Stimulated activated CD8-positive, alpha-beta memory T cell treated with anti-CD3 and anti-CD28 coated beads, Interleukin-4, amount 100 ng/mL, for 24 hours (primary cell): ENCODE measurements at regions not wholly inside any gene's neighbourhood (a gene's known extent, or its start where the extent isn't known, plus 50 kb on each side); places are given as distances from the start of the nearest gene placed in this dataset.
"Not testable (repeated sequence)": the region's sequence is repeated elsewhere in the genome, so short reads cannot be mapped to it uniquely, and the experiment has no call there.

ENCODE experiments used
- DNase-seq: peaks from one replicate; pipeline ENCODE4 v3.0.0-alpha.2; 2020; ENCODE audit warnings: low read depth

DNA sequence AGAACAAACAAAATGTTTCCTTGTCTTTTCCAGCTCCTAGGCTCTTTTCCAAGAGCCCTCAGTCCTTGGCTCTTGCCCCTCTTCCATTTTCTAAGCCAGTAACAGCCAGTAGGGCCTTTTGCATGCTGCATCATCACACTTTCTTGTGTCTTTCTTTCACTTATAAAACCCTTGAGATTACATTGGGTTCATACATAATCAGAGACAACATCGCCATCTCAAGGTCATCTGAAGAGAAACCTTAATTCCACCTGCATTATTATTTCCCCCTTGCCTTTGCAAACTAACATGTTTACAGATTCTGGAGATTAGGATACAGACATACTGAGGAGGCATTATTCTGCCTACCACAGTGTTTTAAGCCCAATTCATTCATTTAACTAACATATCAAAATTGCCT, 697.3 kb downstream of the TRIB2 start:
- DNase-seq = no peak

DNA sequence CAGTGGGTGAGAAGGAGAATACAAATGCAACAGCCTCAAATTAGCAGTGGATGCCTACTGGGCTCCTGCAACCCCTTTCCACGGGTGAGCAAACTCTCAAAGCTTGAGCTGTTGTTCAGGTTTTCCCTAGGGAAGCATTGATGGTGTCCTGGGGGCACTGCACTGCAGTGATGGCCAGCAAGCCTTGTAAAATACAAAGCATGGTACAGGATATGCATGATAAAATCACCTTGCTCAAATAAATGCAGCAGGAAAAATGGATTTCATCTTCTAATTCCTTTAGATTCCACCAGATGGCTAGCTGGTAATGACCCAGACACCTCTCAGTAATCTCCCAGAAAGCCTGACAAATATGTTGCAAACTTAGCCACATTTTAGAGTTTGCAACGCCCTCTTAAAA, 698.2 kb downstream of the TRIB2 start:
- DNase-seq = no peak

DNA sequence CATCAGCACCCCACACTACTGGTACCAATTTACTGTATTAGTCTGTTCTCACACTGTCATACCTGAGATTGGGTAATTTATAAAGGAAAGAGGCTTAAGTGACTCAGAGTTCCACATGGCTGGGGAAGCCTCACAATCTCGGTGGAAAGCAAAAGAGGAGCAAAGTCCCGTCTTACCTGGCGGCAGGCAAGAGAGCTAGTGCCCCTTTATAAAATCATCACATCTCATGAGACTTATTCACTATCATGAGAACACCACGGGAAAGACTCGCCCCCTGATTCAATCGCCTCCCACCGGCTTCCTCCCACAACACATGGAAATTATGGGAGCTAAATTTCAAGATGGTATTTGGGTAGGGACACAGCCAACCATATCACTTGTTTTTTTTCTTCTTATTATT, 717.2 kb downstream of the TRIB2 start:
- no peak for DNase-seq

DNA sequence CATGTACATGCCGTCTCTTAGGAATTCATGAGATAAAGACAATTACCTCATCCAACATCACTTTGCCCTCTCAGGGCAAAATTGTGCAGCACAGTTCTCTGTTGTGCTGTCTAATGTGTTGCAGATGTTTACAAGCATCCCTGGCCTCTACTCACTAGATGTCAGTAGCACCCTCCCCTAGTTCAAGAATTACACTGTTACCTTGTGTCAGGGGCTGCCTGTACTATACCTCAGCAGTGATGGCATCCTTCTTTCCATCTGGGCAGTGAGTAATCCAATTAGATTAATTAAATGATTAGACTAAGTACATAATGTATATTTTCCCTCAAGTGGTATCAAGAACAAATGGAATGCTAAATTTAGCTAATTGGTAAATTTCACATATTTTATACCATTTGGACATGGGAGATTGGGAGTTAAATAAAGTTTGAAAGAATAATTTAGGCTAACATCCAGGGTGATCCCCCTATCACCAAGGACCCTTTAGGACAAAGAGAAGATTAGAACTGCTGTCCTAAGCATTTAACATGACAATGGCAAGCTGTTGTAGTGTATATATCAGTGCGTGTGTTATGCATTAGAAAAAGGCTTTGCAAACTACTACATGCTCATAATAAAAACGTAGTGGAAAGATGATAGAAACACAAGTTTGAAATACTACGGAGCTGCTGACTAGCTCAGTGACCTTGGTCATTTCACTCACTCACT, 727.0 kb downstream of the TRIB2 start:
- not testable (repeated sequence) for DNase-seq

GRCh38 chr2:13462464-13462863, 745.7 kb downstream of the TRIB2 start:
- no peak for DNase-seq

DNA sequence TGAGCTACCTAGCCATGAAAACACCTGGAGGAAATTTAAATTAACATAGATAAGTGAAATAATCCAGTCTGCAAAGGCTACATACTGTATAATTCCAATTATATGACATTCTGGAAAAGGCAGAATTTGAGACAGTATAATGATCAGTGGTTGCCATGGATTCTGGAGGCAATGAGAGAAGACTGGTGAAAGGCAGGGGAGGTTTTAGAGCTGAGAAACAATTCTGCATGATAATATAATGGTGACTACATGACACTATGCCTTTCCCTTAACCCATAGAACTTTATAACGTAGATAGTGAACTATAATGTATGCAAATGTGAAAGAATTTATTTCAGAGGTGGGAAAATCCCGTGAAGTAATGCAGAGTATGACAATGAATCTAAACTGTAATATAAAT, 749.3 kb downstream of the TRIB2 start:
- no peak for DNase-seq

DNA sequence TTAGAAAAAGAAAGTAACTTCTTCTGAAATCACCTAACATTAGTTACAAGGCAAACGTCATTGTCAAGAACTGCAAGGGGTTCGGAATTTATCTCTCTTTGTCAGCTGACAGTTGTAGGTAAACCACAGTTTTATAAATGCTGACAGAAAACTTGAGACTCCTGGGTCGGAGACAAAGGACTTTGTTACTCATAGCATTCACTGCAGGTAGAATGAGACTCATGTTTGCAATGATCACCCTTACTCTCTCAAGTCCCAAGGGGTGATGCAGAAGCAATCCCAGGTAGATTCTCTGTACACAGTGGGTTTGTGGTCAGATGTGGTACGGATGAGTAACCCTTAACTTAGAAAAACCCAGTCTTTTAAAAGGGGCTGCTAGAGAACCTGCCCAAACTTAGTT, 757.8 kb downstream of the TRIB2 start:
- DNase-seq = no peak

DNA sequence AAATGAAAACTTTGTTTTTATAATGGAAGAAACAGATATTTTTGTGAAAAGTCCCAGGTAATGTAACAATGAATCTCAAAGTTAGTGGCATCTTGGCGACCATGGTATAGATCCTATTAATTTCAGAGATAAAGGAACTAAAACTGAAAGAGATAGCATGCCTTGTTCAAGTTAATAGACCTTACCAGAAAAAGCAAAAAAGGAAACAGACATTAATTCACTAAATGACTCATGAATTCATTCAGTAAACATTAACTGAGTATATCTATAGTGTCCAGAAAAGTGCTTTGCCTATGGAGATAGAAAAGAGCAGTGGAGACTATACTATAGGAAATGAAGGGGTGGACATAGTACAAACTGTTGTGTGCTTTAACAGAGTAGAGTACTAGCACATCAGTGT, 763.3 kb downstream of the TRIB2 start:
- no peak for DNase-seq

DNA sequence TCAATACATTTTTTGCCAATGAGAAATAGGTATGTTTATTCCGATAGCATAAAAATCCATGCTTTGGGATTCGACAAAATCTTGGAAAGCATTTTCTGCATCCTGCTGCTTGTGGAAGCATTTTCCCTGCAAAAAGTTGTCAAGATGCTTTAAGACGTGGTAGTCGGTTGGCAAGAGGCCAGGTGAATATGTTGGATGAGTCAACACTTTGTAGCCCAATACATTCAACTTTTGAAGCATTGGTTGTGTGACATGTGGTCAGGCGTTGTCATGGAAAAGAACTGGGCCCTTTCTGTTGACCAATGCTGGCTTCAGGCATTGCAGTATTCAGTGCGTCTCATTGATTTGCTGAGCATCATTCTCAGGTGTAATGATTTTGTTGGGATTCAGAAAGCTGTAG, 764.5 kb downstream of the TRIB2 start:
- DNase-seq = no peak

DNA sequence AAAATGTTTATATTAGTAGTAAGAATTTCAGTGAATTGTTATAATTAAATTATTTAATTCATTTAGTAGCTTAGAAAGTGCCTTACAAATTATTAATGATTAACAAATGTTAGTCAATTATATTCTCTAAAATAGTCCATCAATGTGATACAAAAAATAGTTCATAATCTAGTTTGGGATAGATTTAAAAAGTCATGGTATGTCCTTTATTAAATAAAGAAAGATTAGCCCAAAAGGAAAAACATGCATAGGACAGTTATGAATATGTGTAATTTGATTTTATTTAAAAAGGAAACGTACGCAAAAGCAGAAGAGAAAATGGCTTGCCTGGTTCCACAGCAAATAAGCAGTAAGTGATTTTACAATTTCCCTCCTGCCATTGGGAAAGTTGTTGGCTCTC, 768.5 kb downstream of the TRIB2 start:
- no peak for DNase-seq

DNA sequence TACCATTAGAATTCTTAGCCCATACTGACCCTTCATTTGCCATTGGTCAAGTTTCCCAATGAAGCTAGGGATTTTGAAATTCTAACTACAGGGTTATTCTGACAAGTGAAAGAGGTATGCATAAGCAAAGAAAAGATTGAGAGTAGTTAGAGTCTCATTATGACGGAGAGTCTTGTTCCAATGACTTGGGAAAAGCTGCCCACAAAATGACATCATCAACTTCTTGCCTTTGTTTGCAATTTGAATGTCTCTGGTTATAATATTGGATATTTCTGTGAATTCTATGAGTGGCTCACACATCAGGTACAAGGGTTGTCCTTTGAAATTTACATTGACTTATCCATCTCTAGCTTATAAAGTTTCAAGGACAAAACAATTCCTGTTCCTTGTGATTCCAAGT, 772.2 kb downstream of the TRIB2 start:
- no peak for DNase-seq

- no peak for DNase-seq
Measured at GRCh38 chr2:13492262-13492661, 775.5 kb downstream of the TRIB2 start.

DNA sequence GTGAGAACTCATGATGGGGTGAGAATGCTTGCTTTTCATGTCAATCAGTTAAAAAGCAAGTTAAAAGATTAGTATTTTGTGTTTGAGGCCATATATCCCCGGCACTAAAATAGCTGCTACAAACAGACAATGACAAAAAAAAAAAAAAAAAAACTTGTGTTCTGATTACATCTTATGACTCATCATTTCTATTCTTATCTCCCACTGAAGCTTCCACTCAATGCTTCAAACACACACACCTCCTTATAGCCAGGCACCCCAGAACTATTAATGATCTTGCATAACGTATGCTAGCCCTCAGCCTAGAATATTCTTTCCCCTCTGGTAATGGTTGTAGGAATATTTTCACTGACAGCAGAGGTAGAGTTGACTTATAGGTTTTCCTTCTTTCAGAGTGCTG, 778.3 kb downstream of the TRIB2 start:
- DNase-seq = no peak

- no peak for DNase-seq
Measured at GRCh38 chr2:13504808-13505207, 788.1 kb downstream of the TRIB2 start.

DNA sequence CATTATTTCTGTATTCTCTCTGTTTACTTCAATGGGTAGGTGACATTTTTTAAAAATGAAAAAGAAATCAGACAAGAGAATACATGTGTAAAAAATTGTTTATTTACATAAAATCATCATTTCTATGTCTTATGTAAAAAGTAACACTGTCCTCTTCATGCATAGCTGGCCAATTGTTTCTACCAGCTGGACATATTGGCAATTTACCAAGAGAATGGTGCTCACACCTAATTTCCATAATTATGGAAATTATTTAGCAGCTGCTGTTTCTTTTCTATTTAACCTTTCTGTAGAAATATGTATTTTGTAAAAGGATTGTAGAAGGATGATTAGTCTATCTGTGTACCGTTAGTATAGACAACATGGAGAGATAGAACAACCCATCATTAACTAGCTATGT, 791.9 kb downstream of the TRIB2 start:
- DNase-seq = no peak

GRCh38 chr2:13515254-13515653, 798.5 kb downstream of the TRIB2 start:
- no peak for DNase-seq

GRCh38 chr2:13522096-13522495, 805.4 kb downstream of the TRIB2 start:
- no peak for DNase-seq

DNA sequence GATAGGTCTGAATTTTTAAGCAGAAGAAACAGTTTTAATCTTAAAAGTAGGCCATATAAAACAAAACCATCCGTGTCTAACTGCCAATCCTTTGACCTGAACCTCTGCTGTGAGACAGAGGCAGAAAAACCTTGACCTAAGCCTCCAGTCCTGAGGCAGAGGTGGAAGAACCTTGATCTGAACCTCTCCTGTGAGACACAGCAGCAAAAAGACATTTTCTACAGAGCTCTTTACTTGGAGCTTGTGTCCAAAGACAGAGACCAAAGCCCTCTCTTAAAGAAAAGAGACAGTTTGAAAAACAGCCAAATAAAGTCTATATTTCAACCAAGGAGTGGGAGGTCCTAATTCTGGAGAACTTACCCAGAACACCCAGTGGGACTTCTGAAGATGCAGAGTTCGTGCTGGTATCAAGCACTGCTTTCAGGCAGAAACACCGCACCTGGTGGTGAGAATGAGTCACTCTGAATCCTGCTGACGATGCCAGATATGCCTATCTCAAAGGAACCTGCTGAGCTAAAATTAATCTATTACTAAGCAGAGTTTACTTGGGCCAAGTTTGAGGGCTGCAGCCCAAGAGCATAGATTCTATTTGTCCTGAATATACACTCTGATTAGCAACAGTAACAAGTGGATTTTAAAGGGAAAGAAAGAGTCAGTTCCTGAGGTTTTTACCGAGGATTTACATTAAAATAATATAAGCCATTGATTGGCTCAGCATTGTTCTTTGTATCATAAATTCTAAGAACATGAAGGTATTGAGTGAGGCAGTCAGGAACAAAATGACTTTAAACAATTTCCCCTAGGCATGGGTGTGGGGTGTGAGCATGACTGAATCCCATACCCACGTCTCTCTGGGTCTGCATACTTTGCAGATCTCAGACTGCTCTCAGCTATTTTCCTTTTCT, 806.4 kb downstream of the TRIB2 start:
- no peak for DNase-seq

DNA sequence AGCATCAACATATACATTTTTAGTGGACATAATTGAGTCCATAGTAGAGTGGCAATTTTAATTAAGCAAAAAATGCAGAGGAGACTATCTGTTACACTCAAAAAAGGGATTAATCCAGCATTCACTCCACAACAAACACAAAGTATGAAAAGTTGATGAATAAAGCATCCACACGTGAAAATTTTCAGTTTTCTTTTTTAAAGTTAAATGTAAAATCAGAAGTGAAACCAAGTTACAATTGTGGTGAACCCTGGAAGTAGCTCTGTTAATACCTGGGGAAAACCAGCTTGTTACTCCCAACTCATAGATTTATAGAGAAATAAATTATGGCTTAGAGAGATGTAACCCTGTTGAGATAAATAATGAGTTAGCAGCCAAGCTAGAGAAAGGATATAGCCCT, 807.8 kb downstream of the TRIB2 start:
- no peak for DNase-seq

- DNase-seq = not testable (repeated sequence)
Measured at GRCh38 chr2:13531735-13532410, 815.1 kb downstream of the TRIB2 start.

- DNase-seq = not testable (repeated sequence)
Measured at GRCh38 chr2:13532781-13533523, 816.2 kb downstream of the TRIB2 start.

DNA sequence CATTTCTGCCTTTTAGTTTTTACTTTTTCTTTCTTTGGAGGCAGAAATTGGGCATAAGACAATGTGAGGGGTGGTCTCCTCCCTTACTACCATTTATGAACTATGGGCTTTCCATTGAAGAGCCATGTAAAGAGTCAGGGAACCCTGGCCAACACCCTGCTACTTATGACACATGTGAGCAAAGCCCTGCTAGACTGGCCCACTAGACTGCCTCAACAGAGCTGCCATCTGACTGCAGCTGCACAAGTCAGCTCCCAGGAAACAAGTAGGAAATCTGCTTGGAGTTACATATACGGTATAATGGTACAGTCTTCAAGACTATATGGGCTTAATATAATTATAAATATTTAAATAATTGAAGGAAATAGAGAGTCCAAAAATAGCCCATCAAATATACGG, 816.8 kb downstream of the TRIB2 start:
- no peak for DNase-seq
